Prostate gland (tissue), 2 donors: ENCODE measurements at regions not wholly inside any gene's neighbourhood (a gene's known extent, or its start where the extent isn't known, plus 50 kb on each side); places are given as distances from the start of the nearest gene placed in this dataset.

ENCODE experiments used
- POLR2A ChIP-seq: fragments of 450-650 bp; IDR thresholded peaks from one replicate; pipeline ENCODE4 v1.6.1; 2016; ENCODE audit warnings: antibody characterized with exemption, mild to moderate bottlenecking
- TF ChIP-seq, protein P1 (sequence below), 4 experiments: fragments of 200-600 bp in 2 of 4; fragments of 450-650 bp in 2 of 4; sonication (generic) in 2 of 4; IDR thresholded peaks; 1 replicate in 3 of 4; 2 replicates in 1 of 4; pipeline ENCODE4 v1.5.1; 2016 to 2019; ENCODE audit warnings: antibody characterized with exemption in 4 of 4, mild to moderate bottlenecking in 2 of 4, moderate library complexity in 2 of 4

DNA sequence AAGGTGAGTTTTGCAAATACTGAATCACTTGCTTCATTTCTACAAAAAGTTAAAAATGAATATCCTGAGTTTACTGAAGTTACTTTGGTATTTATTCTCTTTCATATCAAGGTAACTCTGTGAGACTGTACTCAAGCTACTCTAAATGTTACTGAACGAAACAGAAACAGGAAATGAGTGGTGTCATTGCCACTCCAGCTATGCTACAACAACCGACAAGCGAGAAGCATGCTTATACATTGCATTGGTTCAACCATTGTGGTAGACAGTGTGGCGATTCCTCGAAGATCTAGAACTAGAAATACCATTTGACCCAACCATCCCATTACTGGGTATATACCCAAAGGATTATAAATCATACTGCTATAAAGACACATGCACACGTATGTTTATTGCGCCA, 313.2 kb upstream of the THBS1 start:
- TF ChIP-seq, protein P1, sequence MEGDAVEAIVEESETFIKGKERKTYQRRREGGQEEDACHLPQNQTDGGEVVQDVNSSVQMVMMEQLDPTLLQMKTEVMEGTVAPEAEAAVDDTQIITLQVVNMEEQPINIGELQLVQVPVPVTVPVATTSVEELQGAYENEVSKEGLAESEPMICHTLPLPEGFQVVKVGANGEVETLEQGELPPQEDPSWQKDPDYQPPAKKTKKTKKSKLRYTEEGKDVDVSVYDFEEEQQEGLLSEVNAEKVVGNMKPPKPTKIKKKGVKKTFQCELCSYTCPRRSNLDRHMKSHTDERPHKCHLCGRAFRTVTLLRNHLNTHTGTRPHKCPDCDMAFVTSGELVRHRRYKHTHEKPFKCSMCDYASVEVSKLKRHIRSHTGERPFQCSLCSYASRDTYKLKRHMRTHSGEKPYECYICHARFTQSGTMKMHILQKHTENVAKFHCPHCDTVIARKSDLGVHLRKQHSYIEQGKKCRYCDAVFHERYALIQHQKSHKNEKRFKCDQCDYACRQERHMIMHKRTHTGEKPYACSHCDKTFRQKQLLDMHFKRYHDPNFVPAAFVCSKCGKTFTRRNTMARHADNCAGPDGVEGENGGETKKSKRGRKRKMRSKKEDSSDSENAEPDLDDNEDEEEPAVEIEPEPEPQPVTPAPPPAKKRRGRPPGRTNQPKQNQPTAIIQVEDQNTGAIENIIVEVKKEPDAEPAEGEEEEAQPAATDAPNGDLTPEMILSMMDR (IDR thresholded peaks at IDR 0.05), result no peak
- no peak for TF ChIP-seq POLR2A
